SHP77 (cell line): ENCODE measurements at regions not wholly inside any gene's neighbourhood (a gene's known extent, or its start where the extent isn't known, plus 50 kb on each side); places are given as distances from the start of the nearest gene placed in this dataset.

ENCODE experiments used
- DNase-seq, 2 experiments: peaks; one replicate each; lab custom pipeline; 2025; lab: John Stamatoyannopoulos, UW

- DNase-seq: no peak
These were observed 50.7 kb upstream of the SPATA12 start for GRCh38 chr3:57009802-57010201.

- DNase-seq: no peak
These were observed 51.1 kb upstream of the SPATA12 start for GRCh38 chr3:57009367-57009766.

DNA sequence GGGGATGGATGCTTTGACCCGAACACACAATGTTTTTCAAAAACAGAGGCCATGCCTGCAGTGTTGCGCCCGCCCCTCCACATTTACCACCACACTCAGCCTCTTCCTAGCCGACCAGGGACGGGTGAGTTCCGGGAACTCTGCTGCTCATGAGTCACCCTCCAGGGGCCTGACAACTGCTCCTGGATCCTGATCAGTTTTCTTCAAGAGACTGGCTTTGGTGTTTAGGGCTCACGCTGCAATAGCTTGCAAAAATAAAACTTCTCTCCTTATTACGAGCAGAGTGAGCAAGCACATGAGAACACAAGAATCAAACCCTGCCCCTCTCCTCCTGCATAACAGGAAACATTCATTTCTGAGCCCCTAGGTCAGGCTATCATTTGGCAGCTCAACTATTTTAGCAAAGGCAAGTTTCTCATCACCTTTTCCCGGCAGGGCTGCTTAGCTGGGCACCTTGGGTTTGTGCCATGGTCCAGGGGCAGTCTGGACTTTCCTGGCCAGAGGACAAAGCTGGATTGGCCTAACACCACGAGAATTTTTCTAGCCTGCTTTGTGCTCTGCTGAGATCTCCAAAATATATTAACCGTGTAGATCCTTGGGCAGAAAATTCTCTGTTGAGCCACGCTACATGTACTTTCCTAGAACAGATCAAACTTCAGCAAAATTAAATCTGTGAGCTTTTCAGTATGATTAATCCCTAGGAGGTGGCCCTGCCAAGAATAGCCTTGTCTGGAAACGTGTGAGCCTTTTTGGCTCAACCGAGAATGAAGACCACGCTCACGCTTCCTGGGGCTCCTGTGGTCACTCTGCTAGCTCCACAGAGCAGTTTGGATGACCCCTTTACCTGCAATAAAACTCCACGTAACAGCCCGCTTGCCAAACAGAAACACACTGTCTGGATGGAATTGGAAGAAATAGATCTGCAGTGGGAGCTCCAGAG, 52.7 kb upstream of the SPATA12 start:
- peak in 1 of 2 experiments; percentile 37 for DNase-seq

DNA sequence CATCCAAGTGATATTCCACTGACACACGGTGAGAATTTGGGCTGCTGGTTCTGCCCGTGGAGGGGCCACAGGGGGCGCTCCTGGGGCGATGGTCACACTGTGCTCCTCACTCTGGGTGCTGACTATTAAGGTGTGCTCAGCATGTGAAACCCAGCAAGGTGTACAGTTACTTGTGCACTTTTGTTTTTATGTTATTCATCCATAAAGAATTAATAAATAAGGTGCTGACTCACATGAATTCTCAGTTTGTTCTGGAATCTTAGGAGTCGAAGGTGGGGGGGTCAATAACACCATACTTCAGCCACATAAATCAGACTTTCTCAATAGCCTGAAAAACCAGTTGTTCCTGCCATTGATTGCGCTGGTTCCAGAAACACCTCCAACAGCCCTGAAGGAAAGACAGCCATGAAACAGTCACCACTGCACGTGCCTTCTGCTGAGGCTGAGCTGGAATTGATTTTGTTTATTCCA, 53.5 kb upstream of the SPATA12 start:
- DNase-seq: peak in 1 of 2 experiments; percentile 46

DNA sequence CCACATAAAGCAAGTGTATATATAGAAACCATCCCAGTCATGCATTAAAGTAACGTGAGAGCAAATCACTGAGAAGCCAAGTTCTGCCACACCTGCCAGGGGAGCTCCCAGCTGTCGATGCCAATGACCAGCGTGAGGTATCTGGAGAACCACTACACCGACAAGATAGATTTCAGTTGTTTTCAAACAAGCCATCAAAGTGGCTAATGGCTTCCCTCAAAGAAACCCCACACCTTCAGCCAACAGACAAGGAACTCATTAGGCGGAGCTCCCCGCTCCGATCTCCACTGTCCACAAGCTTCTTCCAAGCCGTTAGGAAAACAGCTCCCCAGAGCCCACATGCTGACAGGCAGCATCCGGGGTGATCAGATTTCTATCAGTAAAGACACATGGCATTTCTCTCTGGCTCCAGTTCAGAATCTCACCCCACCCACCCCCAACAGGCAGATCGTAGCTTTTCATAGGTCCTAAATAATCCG, 54.2 kb upstream of the SPATA12 start:
- peak in 1 of 2 experiments; percentile 37 for DNase-seq

DNA sequence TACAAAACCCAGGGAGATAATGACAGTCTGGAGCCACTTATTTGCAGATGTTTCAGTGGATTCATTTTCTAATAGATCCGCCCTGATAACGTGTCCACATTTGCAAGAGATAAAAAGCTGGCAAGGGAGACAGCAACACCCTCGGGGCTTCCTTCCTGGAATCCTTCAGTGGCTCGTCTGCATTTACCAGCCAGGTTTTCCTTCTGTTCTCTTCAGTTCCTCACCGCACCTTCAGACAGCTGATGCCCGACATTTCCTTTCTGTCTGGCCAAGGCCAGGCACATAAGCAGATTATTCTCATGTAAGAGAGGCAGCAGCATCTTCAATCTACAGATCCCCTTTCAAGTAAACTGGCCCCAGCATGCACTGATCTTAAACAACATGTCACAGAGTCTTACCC, 56.2 kb upstream of the SPATA12 start:
- DNase-seq: no peak

GRCh38 chr3:57003676-57004075, 56.8 kb upstream of the SPATA12 start:
- no peak for DNase-seq

GRCh38 chr3:57001356-57001755, 59.1 kb upstream of the SPATA12 start:
- no peak for DNase-seq

DNA sequence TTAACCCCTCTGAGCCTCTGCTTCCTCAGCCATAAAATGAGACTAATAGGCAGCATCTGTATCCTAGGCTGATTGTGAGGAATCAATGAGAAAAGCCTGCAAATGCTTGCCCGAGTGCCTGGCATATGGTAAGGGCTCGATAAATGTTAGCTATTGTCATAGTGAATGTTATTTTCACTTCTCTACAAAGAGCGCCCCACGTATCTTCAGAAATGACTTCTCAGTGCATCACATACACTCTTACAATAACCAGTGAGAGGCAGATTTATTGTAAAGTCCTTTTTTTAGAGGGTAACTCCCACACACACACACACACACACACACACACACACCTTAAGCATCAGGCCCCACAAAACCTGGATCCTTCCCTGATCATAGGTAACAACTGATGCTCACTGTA, 60.5 kb upstream of the SPATA12 start:
- no peak for DNase-seq

DNA sequence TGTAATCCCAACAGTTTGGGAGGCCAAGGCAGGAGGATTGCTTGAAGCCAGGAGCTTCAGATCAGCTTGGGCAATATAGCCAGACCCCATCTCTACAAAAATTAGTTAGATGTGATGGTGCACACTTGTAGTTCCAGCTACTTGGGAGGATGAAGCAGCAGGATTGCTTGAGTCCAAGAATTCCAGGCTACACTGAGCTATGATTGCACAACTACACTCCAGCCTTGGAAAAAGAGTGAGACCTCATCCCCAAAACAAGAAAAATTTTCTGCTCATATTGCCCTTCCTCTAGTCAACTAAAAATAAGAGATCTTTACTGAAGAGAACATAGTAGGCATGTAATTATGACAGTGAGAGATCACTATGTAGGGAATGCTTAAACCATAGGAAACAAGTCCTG, 60.9 kb upstream of the SPATA12 start:
- DNase-seq: no peak

DNA sequence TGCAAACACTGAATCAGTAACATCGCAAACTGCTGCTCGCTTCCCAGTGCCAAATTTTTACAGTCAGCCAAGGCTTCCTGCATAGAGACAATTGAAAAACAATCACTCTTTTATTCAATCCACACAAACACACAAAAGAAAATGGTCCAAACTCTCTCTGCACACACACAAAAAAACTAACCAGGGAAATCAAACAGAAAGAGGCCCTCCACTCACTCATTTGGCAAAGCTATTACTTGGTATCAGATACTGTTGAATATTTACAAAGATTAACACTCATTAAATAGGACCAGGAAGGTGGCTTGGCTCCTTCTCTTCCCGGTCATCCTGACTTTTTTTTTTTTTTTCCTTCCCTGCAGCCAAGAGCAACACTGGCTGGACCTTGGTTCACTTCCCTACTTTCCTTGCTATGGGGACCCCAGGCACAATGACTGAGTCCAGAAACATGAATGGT, 62.4 kb upstream of the SPATA12 start:
- no peak for DNase-seq

GRCh38 chr3:56997675-56998074, 62.8 kb upstream of the SPATA12 start:
- DNase-seq: no peak

- DNase-seq: no peak
These were observed 63.4 kb upstream of the SPATA12 start for GRCh38 chr3:56997041-56997440.

DNA sequence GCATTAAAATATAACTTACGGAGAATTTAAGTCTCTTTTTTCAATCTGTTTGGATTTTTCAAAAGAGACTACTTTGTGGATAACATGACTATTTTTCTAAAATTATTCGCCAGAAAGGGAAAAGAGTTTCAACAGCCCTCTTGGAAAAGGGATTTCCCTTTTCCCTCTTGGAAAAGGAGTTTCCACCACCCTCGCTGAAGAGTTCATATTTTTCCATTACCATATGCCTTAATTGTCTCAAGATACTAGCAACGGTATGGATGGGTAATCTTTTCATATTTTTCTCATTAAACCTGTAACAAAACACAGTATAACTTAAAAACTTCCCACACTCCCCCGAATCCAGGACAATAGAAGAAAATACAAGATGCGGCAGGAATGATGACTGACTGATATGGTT, 66.1 kb upstream of the SPATA12 start:
- no peak for DNase-seq

GRCh38 chr3:56990641-56991015, 69.8 kb upstream of the SPATA12 start:
- no peak for DNase-seq

- DNase-seq: no peak
These were observed 70.4 kb upstream of the SPATA12 start for GRCh38 chr3:56989977-56990640.

- DNase-seq: no peak
These were observed 71.1 kb upstream of the SPATA12 start for GRCh38 chr3:56989169-56989976.

DNA sequence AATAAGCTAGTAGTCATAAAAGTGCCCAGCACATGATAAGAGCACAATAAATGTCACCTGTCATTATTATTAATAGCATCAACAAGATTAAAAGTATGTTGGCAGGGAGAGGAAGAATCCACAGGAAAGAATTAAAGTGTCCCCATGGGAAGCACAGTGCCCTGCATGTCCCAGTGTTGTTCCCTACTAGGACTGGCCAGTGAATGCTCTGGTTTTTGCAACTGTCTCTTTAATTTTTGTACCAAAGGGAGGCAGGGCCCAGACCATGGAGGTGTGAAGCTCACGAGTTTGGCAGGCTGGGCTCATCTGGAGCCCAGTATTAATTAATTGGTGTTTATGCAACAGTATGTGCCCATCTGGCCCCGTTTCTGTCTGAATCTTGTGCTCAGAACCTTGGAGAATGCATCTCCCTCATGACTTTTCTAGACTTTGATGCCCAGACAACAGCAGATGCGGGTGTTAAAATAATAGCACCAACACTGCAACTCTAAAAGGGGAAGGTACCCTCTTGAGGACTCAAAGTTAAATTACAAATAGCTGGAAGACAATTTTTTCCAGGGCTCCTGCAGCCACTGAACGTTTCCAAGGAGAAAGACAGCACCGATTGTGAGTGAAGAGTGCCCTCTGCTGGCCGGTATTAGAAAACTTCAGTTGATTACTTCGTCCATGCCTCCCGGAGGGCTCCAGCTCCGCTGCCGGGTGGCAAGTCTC, 71.9 kb upstream of the SPATA12 start:
- DNase-seq: peak; percentile 75 to 77

DNA sequence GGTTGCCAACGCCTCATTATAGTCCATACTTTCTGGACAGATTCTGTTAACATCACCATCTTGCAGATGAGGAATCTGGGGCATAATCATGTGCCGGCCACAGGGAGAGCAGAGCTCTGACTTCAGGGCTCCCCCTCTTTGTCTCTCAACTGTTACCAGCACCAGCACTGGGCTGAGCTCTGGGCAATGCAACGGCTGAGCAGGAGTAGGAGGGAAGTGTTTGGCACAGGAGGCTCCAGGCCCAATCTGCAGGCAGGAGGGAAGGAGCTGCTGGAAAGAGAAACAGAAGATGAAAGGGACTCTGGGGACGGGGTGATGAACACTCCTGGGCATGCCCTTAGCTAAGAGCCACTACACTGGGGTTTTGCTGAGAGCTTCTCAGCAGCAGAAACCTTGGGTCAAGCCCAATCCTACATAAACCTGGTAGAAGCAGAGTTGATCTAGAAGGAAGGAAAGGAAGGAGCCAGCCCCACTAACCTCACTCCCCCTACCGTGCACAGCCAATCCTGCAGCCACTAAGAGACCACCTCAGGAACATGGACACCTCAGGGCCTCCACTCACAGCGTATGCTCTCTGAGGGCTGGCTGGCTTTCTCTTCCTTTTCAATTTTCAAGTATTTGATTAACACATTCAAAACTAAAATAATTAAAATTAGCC, 73.1 kb upstream of the SPATA12 start:
- no peak for DNase-seq

DNA sequence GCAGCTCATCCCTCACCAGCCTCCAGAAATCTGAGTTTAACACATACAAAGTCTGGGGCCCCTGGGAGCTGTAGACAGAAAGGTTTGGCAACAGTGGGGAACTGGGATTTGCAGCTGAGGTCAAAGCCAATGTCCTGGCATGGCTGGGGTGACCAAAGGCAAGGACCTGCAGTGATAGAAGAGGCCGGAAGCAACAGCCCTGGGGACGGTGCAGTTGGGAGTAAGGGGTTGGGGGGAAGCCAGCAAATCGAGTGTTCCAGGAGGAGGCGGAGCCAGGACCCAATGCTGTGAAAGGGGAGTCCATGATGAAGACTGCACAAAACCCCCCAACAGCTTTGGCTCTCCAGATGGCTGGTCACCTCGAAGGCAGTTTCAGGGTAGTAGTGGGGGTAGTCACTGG, 74.1 kb upstream of the SPATA12 start:
- DNase-seq: no peak

GRCh38 chr3:56985878-56986277, 74.6 kb upstream of the SPATA12 start:
- DNase-seq: no peak
